ENCODE measurements at regions not wholly inside any gene's neighbourhood (a gene's known extent, or its start where the extent isn't known, plus 50 kb on each side); places are given as distances from the start of the nearest gene placed in this dataset.

DNA sequence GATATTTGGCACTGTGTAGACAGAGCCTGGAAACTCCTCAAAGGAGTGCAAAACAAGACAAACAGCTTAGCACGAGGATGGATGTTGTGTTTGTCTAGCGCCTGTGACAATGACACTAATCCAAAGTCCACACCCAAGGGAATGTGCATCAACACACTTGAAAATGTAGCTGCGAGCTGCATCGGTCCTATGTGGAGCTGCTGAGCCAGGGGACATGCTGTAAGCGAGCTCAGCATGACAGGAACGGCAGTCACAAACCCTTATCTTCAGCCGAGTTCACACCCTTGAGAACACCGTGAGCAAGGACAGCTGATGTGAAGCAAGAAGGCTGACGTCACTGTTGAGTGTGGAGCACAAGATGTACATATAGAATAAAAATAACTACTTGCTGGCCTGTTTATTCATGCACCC lies 684.3 kb downstream of the QKI start (continued):
- TF ChIP-seq, protein P1, sequence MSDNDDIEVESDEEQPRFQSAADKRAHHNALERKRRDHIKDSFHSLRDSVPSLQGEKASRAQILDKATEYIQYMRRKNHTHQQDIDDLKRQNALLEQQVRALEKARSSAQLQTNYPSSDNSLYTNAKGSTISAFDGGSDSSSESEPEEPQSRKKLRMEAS (CRISPR knock-in tag; IDR thresholded peaks at IDR 0.05), result peak; percentile 31; the same call in 1 of the 2 replicates
- peak; percentile 68; the same call in 1 of the 2 replicates for TF ChIP-seq ESRRA (IDR thresholded peaks at IDR 0.05; ENCODE audit: borderline replicate concordance, low read depth)

DNA sequence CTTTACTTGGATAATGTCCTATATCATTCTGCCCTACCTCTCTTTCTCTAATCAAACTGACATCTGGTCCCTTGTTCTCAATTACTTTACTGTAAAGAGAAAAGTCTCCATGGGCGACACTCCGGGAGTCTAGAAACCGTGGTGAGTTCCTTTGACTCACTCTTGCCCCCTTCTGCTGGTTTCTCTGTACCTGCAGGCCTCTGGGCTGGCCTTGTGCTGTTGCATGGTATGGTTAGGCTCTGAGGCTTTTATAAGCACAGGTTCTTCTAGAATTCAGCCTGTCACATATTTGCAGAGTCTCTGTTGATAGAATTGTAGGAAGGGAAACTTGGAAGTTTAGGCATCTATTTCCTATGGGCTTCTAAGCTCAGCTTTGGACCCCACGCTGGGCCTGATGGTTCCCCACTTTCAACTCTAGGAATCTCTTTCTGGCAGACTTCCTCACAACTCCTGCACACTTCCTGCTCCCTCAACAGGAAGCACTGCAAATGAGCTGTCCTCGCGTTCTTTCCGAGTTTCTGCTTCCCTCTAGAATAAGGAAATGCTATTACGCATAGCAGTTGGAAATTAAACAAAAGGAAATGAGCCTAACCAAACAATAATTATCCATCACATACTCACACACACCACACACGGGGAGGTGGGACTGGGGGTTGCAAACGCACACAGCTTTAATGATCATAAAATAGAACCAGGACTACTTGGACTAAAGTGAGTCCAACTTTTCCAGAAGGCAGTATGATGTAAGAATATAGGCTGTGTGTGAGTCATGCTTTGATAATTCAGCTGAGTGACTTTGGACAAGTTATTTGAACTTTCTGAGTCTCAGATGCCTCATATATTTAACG lies 683.3 kb downstream of the QKI start:
- Histone ChIP-seq H2AFZ (ENCODE audit: low read depth, low read length) (no peak overlapping the region), H3K36me3 (ENCODE audit: control insufficient read depth, insufficient read depth, low read length) (no peaks in the 10 kb centered on the region), H4K20me1 (replicated peaks; ENCODE audit: control insufficient read depth, insufficient read depth, low read length) (no peaks in the 10 kb centered on the region), H3K4me1 (replicated peaks in 1 of 2; ENCODE audit: control insufficient read depth in 2 of 2, insufficient read depth in 2 of 2, low read length in 2 of 2) (peaks cover 0 to 3% of the 10 kb centered on the region in 2 experiments; a peak in 1 of 5 replicates), H3K9me3 (replicated peaks; ENCODE audit: control insufficient read depth, insufficient read depth, low read depth, low read length) (no peaks in the 10 kb centered on the region), H3K27me3 (ENCODE audit: control insufficient read depth in 2 of 2, insufficient read depth in 2 of 2, low read length in 2 of 2) (peaks cover 0 to 11% of the 10 kb centered on the region in 2 experiments; a peak in 2 of 5 replicates), H3K4me2 (ENCODE audit: insufficient read depth, low read length) (no peak overlapping the region), H3K4me3 (no peak overlapping the region), H3K79me2 (ENCODE audit: control insufficient read depth, insufficient read depth, low read length) (no peaks in the 10 kb centered on the region), H3K27ac (ENCODE audit: extremely low read depth, low read depth, low read length) (no peak overlapping the region), H3K9me1 (ENCODE audit: control insufficient read depth, insufficient read depth, low read length) (no peaks in the 10 kb centered on the region), H3K9ac (ENCODE audit: insufficient read depth in 1 of 2, low read depth in 2 of 2, low read length in 2 of 2) (no peak overlapping the region)
- intact Hi-C loops (cut with micrococcal nuclease) (no loop called here), in situ Hi-C loops (cut with MboI) (no loop called here)
- POLR2A ChIA-PET, result no interaction called here
- DNase-seq (ENCODE audit: extremely low read depth in 1 of 4, low spot score in 3 of 4) (no peak), ATAC-seq (peak; percentile 88), FAIRE-seq (peak; percentile 15)
- CTCF ChIA-PET (ENCODE audit: low intra/inter-chr PET ratio), result no interaction called here
- BruUV-seq (replicated peaks), result no TSS peak
- 9% methylated on average over 11 of the region's 11 CpGs for WGBS (ENCODE audit: insufficient coverage, low coverage, missing lambda C conversion rate)
- TF ChIP-seq, protein P2, sequence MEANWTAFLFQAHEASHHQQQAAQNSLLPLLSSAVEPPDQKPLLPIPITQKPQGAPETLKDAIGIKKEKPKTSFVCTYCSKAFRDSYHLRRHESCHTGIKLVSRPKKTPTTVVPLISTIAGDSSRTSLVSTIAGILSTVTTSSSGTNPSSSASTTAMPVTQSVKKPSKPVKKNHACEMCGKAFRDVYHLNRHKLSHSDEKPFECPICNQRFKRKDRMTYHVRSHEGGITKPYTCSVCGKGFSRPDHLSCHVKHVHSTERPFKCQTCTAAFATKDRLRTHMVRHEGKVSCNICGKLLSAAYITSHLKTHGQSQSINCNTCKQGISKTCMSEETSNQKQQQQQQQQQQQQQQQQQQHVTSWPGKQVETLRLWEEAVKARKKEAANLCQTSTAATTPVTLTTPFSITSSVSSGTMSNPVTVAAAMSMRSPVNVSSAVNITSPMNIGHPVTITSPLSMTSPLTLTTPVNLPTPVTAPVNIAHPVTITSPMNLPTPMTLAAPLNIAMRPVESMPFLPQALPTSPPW (CRISPR knock-in tag; IDR thresholded peaks at IDR 0.05), result no peak
- TF ChIP-seq RAD21 (CRISPR knock-in tag; conservative IDR thresholded peaks at IDR 0.05 in 1 of 2, IDR thresholded peaks at IDR 0.05 in 1 of 2) (peak; percentile 34 to 55), HNRNPH1 (optimal IDR thresholded peaks at IDR 0.05; ENCODE audit: low read depth, low read length) (no peak), CEBPG (CRISPR knock-in tag; IDR thresholded peaks at IDR 0.05) (no peak), CEBPG (tag; conservative IDR thresholded peaks at IDR 0.05 in 1 of 2, IDR thresholded peaks at IDR 0.05 in 1 of 2) (peak in 1 of 2 experiments; percentile 78; a peak in 3 of 4 replicates), ZNF589 (CRISPR knock-in tag; IDR thresholded peaks at IDR 0.05; ENCODE audit: low read depth) (0 out of 2 replicates have a peak, but pooled peaks have one; percentile 43), JUNB (CRISPR knock-in tag; conservative IDR thresholded peaks at IDR 0.05) (0 out of 2 replicates have a peak, but pooled peaks have one; percentile 51), HDAC1 (IDR thresholded peaks at IDR 0.05) (no peak), ELF1 (tag; IDR thresholded peaks at IDR 0.05) (peak; percentile 49), LEF1 (IDR thresholded peaks at IDR 0.05) (no peak), JUND (IDR thresholded peaks at IDR 0.05; ENCODE audit: borderline replicate concordance, low read depth, low read length) (peak; percentile 79), JUND (tag; IDR thresholded peaks at IDR 0.05; ENCODE audit: borderline replicate concordance, low read depth, low read length) (peak; percentile 12; the same call in 1 of the 3 replicates), JUN (IDR thresholded peaks at IDR 0.05; ENCODE audit: borderline replicate concordance, low read depth, low read length) (0 out of 2 replicates have a peak, but pooled peaks have one; percentile 50), JUN (CRISPR knock-in tag; IDR thresholded peaks at IDR 0.05; ENCODE audit: borderline replicate concordance) (no peak)
- TF ChIP-seq, protein P3, sequence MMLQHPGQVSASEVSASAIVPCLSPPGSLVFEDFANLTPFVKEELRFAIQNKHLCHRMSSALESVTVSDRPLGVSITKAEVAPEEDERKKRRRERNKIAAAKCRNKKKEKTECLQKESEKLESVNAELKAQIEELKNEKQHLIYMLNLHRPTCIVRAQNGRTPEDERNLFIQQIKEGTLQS (IDR thresholded peaks at IDR 0.05), result peak; percentile 85
- TF ChIP-seq, protein P3 (CRISPR knock-in tag; conservative IDR thresholded peaks at IDR 0.05), result no peak

Data from K562 (cell line).